ENCODE measurements at regions not wholly inside any gene's neighbourhood (a gene's known extent, or its start where the extent isn't known, plus 50 kb on each side); places are given as distances from the start of the nearest gene placed in this dataset.

GRCh38 chr13:75938811-75939560 is 302.9 kb downstream of the LMO7 start:
- no peak for TF ChIP-seq CTCF (IDR thresholded peaks at IDR 0.05)
- no peak for TF ChIP-seq EZH2phosphoT487 (IDR thresholded peaks at IDR 0.05; ENCODE audit: borderline replicate concordance, low read depth)
- no peak for TF ChIP-seq RFX5 (IDR thresholded peaks at IDR 0.05; ENCODE audit: low read length)
- TF ChIP-seq SIN3A (IDR thresholded peaks at IDR 0.05; ENCODE audit: borderline replicate concordance, low read depth, low read length): no peak
- no peak for TF ChIP-seq YY1 (IDR thresholded peaks at IDR 0.05; ENCODE audit: low read depth)
- TF ChIP-seq TAF1 (IDR thresholded peaks at IDR 0.05; ENCODE audit: borderline replicate concordance, low read depth, low read length): no peak
- TF ChIP-seq RAD21 (IDR thresholded peaks at IDR 0.05; ENCODE audit: low read length): no peak
- no peak for TF ChIP-seq EP300 (IDR thresholded peaks at IDR 0.05; ENCODE audit: borderline replicate concordance in 1 of 2, low read depth in 1 of 2, low read length in 1 of 2)
- no peak for TF ChIP-seq SMC3 (IDR thresholded peaks at IDR 0.05; ENCODE audit: low read depth, low read length)
- TF ChIP-seq POLR2AphosphoS5 (IDR thresholded peaks at IDR 0.05; ENCODE audit: low read depth, low read length): no peak
- TF ChIP-seq MAX (IDR thresholded peaks at IDR 0.05; ENCODE audit: low read depth): no peak
- no peak for TF ChIP-seq FOXJ3 (CRISPR knock-in tag; IDR thresholded peaks at IDR 0.05)
- TF ChIP-seq USF1 (IDR thresholded peaks at IDR 0.05; ENCODE audit: borderline replicate concordance, low read depth): no peak
